ENCODE measurements at regions not wholly inside any gene's neighbourhood (a gene's known extent, or its start where the extent isn't known, plus 50 kb on each side); places are given as distances from the start of the nearest gene placed in this dataset.

- H2AFZ ChIP-seq (ENCODE audit: low read depth, low read length, severe bottlenecking), result no peak overlapping the region
- no peak for TF ChIP-seq EZH2phosphoT487 (conservative IDR thresholded peaks at IDR 0.05; ENCODE audit: low read length)
- TF ChIP-seq, protein P1, sequence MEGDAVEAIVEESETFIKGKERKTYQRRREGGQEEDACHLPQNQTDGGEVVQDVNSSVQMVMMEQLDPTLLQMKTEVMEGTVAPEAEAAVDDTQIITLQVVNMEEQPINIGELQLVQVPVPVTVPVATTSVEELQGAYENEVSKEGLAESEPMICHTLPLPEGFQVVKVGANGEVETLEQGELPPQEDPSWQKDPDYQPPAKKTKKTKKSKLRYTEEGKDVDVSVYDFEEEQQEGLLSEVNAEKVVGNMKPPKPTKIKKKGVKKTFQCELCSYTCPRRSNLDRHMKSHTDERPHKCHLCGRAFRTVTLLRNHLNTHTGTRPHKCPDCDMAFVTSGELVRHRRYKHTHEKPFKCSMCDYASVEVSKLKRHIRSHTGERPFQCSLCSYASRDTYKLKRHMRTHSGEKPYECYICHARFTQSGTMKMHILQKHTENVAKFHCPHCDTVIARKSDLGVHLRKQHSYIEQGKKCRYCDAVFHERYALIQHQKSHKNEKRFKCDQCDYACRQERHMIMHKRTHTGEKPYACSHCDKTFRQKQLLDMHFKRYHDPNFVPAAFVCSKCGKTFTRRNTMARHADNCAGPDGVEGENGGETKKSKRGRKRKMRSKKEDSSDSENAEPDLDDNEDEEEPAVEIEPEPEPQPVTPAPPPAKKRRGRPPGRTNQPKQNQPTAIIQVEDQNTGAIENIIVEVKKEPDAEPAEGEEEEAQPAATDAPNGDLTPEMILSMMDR (IDR thresholded peaks at IDR 0.05; ENCODE audit: insufficient read depth, low read length, poor library complexity, severe bottlenecking), result no peak
Measured at GRCh38 chr1:239795304-239795703, 296.4 kb upstream of the FMN2 start.

DNA sequence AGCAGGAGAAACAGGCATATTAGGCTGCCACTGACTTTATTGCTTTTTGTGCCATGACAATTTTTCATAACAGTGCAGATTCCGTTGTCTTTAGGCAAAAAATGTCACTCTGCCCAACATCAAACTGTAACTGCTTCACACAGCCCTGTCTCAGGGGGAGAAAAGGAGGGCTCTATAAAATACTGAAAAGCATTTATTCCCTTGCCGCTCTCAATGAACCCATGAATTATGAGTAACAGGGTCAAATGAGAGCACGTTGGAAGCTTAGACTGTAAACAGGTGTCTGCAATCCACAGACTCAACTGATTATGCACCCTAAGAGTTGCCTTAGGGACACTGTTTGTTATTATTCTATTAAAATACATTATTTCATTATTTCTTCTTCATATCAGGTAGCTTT is 292.1 kb upstream of the FMN2 start:
- no peaks in the 10 kb centered on the region for H3F3A ChIP-seq (ENCODE audit: insufficient read depth)
- H3K27ac ChIP-seq (ENCODE audit: low read depth, low read length), result no peak overlapping the region
- no peak overlapping the region for H3K9ac ChIP-seq (ENCODE audit: low read length)
- no peak overlapping the region for H3K4me2 ChIP-seq (ENCODE audit: low read depth, low read length, poor library complexity, severe bottlenecking)
- H4K20me1 ChIP-seq (ENCODE audit: low read depth, low read length), result no peaks in the 10 kb centered on the region
- H3K9me3 ChIP-seq (ENCODE audit: insufficient read depth, low read length), result no peaks in the 10 kb centered on the region
- H3K9me2 ChIP-seq (replicated peaks; ENCODE audit: insufficient read depth, low read length), result no peaks in the 10 kb centered on the region; the same call in 1 of the 2 replicates
- H3K36me3 ChIP-seq (ENCODE audit: low read length), result no peaks in the 10 kb centered on the region
- no peak overlapping the region for H2AFZ ChIP-seq (ENCODE audit: low read depth, low read length, severe bottlenecking)
- TF ChIP-seq, protein P1 (IDR thresholded peaks at IDR 0.05; ENCODE audit: insufficient read depth, low read length, poor library complexity, severe bottlenecking), result no peak
- TF ChIP-seq EZH2phosphoT487 (conservative IDR thresholded peaks at IDR 0.05; ENCODE audit: low read length), result no peak
- no peaks in the 10 kb centered on the region for H3K79me2 ChIP-seq (ENCODE audit: insufficient read depth, low read length)
- H3K4me3 ChIP-seq (ENCODE audit: insufficient read depth, low read length, poor library complexity, severe bottlenecking), result no peak overlapping the region
- no peaks in the 10 kb centered on the region for H3K27me3 ChIP-seq (ENCODE audit: low read length)

More at GRCh38 chr1:239795304-239795703, 296.4 kb upstream of the FMN2 start:
- Histone ChIP-seq H4K20me1 (ENCODE audit: low read depth, low read length) (no peaks in the 10 kb centered on the region), H3K9me2 (replicated peaks; ENCODE audit: insufficient read depth, low read length) (no peaks in the 10 kb centered on the region; the same call in 1 of the 2 replicates), H3K79me2 (ENCODE audit: insufficient read depth, low read length) (no peaks in the 10 kb centered on the region), H3K36me3 (ENCODE audit: low read length) (no peaks in the 10 kb centered on the region), H3K4me3 (ENCODE audit: insufficient read depth, low read length, poor library complexity, severe bottlenecking) (no peak overlapping the region), H3K9ac (ENCODE audit: low read length) (no peak overlapping the region), H3F3A (ENCODE audit: insufficient read depth) (no peaks in the 10 kb centered on the region), H3K9me3 (ENCODE audit: insufficient read depth, low read length) (no peaks in the 10 kb centered on the region), H3K27me3 (ENCODE audit: low read length) (no peaks in the 10 kb centered on the region), H3K27ac (ENCODE audit: low read depth, low read length) (no peak overlapping the region), H3K4me2 (ENCODE audit: low read depth, low read length, poor library complexity, severe bottlenecking) (no peak overlapping the region)

- Histone ChIP-seq H3K9ac (ENCODE audit: low read length) (no peak overlapping the region), H3K9me2 (replicated peaks; ENCODE audit: insufficient read depth, low read length) (no peaks in the 10 kb centered on the region; the same call in 1 of the 2 replicates), H3K4me3 (ENCODE audit: insufficient read depth, low read length, poor library complexity, severe bottlenecking) (no peak overlapping the region), H3F3A (ENCODE audit: insufficient read depth) (no peaks in the 10 kb centered on the region), H4K20me1 (ENCODE audit: low read depth, low read length) (no peaks in the 10 kb centered on the region), H3K27me3 (ENCODE audit: low read length) (no peaks in the 10 kb centered on the region), H3K36me3 (ENCODE audit: low read length) (no peaks in the 10 kb centered on the region), H2AFZ (ENCODE audit: low read depth, low read length, severe bottlenecking) (no peak overlapping the region), H3K9me3 (ENCODE audit: insufficient read depth, low read length) (no peaks in the 10 kb centered on the region), H3K79me2 (ENCODE audit: insufficient read depth, low read length) (no peaks in the 10 kb centered on the region), H3K27ac (ENCODE audit: low read depth, low read length) (no peak overlapping the region), H3K4me2 (ENCODE audit: low read depth, low read length, poor library complexity, severe bottlenecking) (no peak overlapping the region)
- no peak for TF ChIP-seq EZH2phosphoT487 (conservative IDR thresholded peaks at IDR 0.05; ENCODE audit: low read length)
- TF ChIP-seq, protein P1 (IDR thresholded peaks at IDR 0.05; ENCODE audit: insufficient read depth, low read length, poor library complexity, severe bottlenecking), result no peak
Measured at GRCh38 chr1:239800861-239801260, 290.8 kb upstream of the FMN2 start.
